Right atrium auricular region (tissue), 2 donors: ENCODE measurements at regions not wholly inside any gene's neighbourhood (a gene's known extent, or its start where the extent isn't known, plus 50 kb on each side); places are given as distances from the start of the nearest gene placed in this dataset.

Experiments
- DNase-seq: peaks from one replicate; pipeline ENCODE4 v3.0.0-alpha.2; 2019; ENCODE audit warnings: low spot score
- H3K27ac ChIP-seq, 2 donors: fragments of 200-600 bp; sonication (generic); 1 replicate in 1 of 2; 2 replicates in 1 of 2; pipeline ENCODE4 v1.5.1; 2016 to 2019
- H3K27me3 ChIP-seq, 2 donors: fragments of 200-600 bp; sonication (generic); one replicate each; pipeline versions ENCODE4 v1.5.1 to v1.6.0; 2017 to 2019
- H3K36me3 ChIP-seq: fragments of 200-600 bp; sonication (generic); one replicate; pipeline ENCODE4 v1.5.1; 2016
- H3K4me1 ChIP-seq, 2 donors: fragments of 200-600 bp; sonication (generic); one replicate each; pipeline versions ENCODE4 v1.5.1 to v1.6.0; 2017 to 2019
- H3K4me3 ChIP-seq, 2 donors: fragments of 200-600 bp; sonication (generic); 1 replicate in 1 of 2; 2 replicates in 1 of 2; pipeline ENCODE4 v1.5.1; 2017 to 2019; ENCODE audit warnings: mild to moderate bottlenecking in 1 of 2, moderate library complexity in 1 of 2
- H3K9me3 ChIP-seq, 2 donors: fragments of 200-600 bp; sonication (generic); one replicate each; pipeline ENCODE4 v1.5.1; 2019
- CTCF ChIP-seq, 2 donors: fragments of 200-600 bp; sonication (generic); IDR thresholded peaks; one replicate each; pipeline ENCODE4 v1.5.1; 2019; ENCODE audit warnings: antibody characterized with exemption in 2 of 2

- H3K27ac ChIP-seq = no peak overlapping the region
- no peaks in the 10 kb centered on the region for H3K27me3 ChIP-seq
- H3K9me3 ChIP-seq = no peaks in the 10 kb centered on the region
- DNase-seq = no peak
- TF ChIP-seq CTCF (IDR thresholded peaks at IDR 0.05) = no peak
- H3K4me3 ChIP-seq = no peak overlapping the region
- H3K36me3 ChIP-seq = no peaks in the 10 kb centered on the region
- peaks cover 0 to 12% of the 10 kb centered on the region in 2 donors for H3K4me1 ChIP-seq
These were observed 91.5 kb upstream of the FGF3 start for GRCh38 chr11:69910519-69911309.

DNA sequence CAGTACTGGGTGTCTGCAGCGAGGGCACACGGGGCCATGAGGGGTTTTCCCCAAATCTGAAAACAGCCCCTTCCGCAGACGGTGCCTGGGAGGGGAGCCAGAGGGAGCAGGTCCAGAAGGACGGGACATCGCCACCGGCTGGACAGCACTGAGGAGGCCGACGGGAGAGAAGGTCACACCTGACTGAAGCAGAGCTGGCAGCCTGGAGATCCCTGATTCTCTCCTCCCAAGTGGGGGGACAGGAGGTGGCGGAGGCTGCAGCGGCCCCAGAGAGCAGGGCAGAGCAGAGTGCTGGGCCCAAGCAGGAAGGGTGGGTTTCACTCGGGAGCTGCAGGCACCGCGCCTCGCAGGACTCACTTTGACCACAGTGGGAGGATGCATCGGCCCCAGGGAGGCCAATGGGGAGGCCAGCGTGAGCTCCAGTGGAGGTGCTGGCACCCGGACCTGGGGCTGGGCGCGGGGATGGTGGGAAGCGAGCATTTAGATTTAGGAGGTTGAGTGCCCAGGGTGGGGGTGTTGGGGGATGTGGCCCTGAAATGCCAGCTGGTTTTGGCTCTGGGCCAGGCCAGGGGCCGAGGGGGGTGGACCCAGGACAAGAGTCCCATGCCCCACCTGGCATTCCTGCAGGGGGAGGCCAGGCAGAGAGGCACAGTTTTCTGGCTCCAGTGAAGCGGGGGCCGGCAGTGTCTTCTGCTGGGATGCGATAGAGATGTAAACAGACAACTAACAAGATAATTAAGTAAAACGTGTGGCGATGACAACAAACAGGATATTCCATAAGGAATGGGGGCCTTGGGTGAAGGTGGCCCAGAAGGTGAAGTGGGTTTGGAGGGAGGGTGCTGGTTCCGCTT is 92.3 kb upstream of the FGF3 start:
- Histone ChIP-seq H3K36me3 (no peaks in the 10 kb centered on the region), H3K27me3 (no peaks in the 10 kb centered on the region), H3K4me3 (no peak overlapping the region), H3K27ac (no peak overlapping the region), H3K9me3 (no peaks in the 10 kb centered on the region), H3K4me1 (peaks cover 0 to 19% of the 10 kb centered on the region in 2 donors)
- no peak for DNase-seq
- TF ChIP-seq CTCF (IDR thresholded peaks at IDR 0.05) = no peak

DNA sequence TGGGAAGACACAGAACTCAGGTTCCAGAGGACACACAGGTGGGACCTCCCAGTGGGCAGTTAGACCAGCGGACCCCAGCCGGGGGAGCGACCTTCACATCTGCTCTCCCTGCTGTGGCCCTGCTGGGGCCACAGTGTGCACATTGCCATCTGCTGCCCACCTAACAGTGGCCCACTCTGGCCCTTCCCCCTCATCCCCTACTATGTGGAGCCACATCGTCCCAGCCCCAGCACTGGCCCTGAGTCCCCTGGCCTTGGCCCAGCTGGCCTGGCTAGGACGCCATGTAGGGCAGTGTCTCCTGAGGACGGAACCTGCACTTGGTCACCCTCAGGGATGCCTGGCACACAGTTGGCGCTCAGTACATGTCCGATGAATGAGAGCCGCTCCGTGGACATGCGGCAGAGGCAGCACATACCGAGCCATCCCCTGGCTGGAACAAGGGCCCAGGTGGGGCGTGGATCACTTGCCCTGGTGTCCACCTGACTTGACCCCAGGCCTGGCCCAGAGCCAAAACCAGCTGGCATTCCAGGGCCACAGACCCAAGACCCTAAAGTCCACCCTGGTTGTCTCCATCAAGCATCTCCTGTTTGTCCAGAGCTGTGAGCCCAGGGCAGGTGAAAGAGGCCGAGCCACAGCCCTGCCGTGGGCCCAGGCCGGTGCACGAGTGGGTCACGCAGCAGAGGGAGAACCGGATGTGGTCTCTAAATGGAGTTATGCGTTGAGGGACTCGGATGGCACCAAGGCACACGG is 93.1 kb upstream of the FGF3 start:
- Histone ChIP-seq H3K9me3 (peaks cover 0 to 3% of the 10 kb centered on the region in 2 donors), H3K36me3 (no peaks in the 10 kb centered on the region), H3K27ac (no peak overlapping the region), H3K27me3 (no peaks in the 10 kb centered on the region), H3K4me3 (no peak overlapping the region), H3K4me1 (peaks cover 0 to 20% of the 10 kb centered on the region in 2 donors)
- no peak for TF ChIP-seq CTCF (IDR thresholded peaks at IDR 0.05)
- DNase-seq = no peak

DNA sequence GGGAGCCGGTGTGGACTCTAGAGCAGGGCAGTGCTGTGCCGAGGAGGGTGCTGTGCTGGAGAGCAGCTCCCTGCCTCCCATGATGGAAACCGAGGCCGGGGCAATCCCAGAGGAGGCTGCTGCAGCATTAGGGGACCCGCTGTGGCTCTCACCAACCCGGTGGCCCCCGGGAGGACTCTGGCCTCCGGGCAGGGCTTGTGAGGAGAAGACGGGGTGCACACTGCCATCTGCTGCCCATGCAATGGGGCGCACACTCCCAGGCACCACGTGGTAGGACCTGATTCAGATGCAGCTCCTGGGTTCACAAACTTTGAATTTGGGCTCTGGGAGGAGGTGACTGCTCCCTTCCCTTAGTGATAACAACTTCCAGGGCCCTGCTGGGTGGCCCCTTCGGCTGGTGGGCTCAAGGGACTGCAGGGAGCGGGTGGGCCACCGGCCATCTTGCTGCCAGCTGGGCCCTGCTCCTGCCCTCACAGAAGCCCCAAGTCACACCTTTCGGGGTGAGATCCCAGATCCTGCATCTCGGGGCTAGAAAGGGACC is 93.8 kb upstream of the FGF3 start:
- no peak overlapping the region for H3K27ac ChIP-seq
- no peaks in the 10 kb centered on the region for H3K36me3 ChIP-seq
- no peaks in the 10 kb centered on the region for H3K27me3 ChIP-seq
- H3K4me1 ChIP-seq = peaks cover 0 to 21% of the 10 kb centered on the region in 2 donors
- peaks cover 0 to 3% of the 10 kb centered on the region in 2 donors for H3K9me3 ChIP-seq
- no peak overlapping the region for H3K4me3 ChIP-seq
- TF ChIP-seq CTCF (IDR thresholded peaks at IDR 0.05) = no peak
- no peak for DNase-seq

DNA sequence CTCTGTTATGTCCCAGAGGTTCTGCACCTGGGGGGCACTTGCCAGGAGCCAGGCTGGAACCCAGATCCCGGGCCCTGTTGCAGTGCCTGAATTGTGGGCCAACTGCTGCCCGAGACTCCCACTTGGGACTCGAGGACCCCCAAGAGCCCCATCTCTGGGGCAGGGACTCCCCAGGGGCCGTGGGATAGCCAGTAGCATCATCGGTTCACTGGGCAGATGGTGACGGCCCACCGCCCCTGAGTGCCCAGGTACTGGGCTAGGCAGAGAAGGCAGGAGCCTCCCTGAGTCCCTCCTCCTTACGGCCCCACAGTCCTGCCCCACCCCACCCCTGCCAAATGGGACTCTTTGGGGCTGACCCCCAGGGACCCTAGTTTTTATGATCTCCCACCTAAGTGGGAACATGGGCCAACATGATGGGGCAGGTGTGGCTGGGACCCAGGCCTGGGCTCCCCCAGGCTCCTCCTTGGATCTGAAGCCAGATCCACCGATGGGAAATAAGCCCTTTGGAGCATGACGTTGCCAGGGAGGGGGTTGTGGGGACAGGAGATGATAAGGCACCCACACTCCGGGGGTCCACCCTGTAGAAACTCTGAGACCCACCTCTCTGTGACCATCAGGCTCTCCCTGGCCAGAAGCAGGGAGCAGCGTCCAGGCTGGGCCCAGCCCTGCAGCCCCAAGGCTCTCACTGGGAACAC is 94.5 kb upstream of the FGF3 start:
- Histone ChIP-seq H3K36me3 (no peaks in the 10 kb centered on the region), H3K27me3 (no peaks in the 10 kb centered on the region), H3K27ac (no peak overlapping the region), H3K9me3 (peaks cover 0 to 3% of the 10 kb centered on the region in 2 donors), H3K4me1 (peaks cover 0 to 28% of the 10 kb centered on the region in 2 donors), H3K4me3 (no peak overlapping the region)
- TF ChIP-seq CTCF (IDR thresholded peaks at IDR 0.05) = no peak
- no peak for DNase-seq
